HCT116 (cell line): ENCODE measurements at regions not wholly inside any gene's neighbourhood (a gene's known extent, or its start where the extent isn't known, plus 50 kb on each side); places are given as distances from the start of the nearest gene placed in this dataset.

Experiments used
- EGR1 ChIP-seq: IDR thresholded peaks from 2 replicates; pipeline ENCODE4 v1.6.1; 2012; ENCODE audit warnings: low read depth
- ELF1 ChIP-seq: IDR thresholded peaks from 2 replicates; pipeline ENCODE4 v1.6.1; 2012; ENCODE audit warnings: low read depth, borderline replicate concordance
- EZH2 ChIP-seq: fragments of 200-600 bp; sonication (generic); IDR thresholded peaks from 2 replicates; pipeline ENCODE4 v1.6.1; 2017; ENCODE audit warnings: antibody characterized with exemption, mixed run types
- EZH2phosphoT487 ChIP-seq: fragments of 200-600 bp; IDR thresholded peaks from 2 replicates; pipeline ENCODE4 v1.6.1; 2018; ENCODE audit warnings: antibody characterized with exemption, borderline replicate concordance
- POLR2A ChIP-seq: IDR thresholded peaks from 2 replicates; pipeline ENCODE4 v1.7.0; 2011; ENCODE audit warnings: borderline replicate concordance; ENCODE audit not compliant: insufficient read depth, insufficient read length; ENCODE audit errors: extremely low read depth
- SP1 ChIP-seq: IDR thresholded peaks from 2 replicates; pipeline ENCODE4 v1.6.1; 2012; ENCODE audit warnings: low read depth
- TF ChIP-seq, protein P1 (sequence below), 3 experiments: fragments of 200-600 bp in 1 of 3; sonication (generic) in 1 of 3; IDR thresholded peaks in 2 of 3; conservative IDR thresholded peaks in 1 of 3; 2 replicates each; pipeline ENCODE4 v1.5.1; 2012 to 2017; ENCODE audit warnings: low read depth in 2 of 3, low read length in 2 of 3, antibody characterized with exemption in 1 of 3, borderline replicate concordance in 1 of 3, control low read depth in 1 of 3, mild to moderate bottlenecking in 1 of 3, mixed read lengths in 1 of 3, mixed run types in 1 of 3, moderate library complexity in 1 of 3; ENCODE audit not compliant: insufficient read depth in 1 of 3
- TF ChIP-seq, protein P2 (sequence below): IDR thresholded peaks from 2 replicates; pipeline ENCODE4 v1.6.1; 2012
- TF ChIP-seq, protein P3 (sequence below): IDR thresholded peaks from 2 replicates; pipeline ENCODE4 v1.6.1; 2012; ENCODE audit warnings: low read depth

DNA sequence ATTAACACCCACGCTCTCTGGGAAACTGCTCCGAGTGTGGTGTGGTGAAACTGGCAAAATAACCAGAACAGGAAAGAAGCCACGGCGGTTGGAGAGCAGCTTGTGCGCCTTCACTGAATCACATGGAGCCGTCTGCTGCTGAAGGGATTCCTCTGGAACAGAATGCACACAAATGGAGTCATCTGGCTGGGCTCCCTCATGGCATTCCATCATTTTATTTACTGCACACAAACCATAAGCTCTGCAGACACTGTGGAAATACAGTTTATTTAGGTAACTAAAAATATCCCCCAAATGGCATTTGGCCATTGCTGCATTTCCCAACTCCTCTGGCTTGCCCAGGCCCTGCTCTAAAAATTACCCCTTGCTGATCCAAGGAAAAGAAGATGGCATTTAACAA lies 187.0 kb upstream of the S100G start:
- TF ChIP-seq EZH2: no peak
- no peak for TF ChIP-seq EZH2phosphoT487
- TF ChIP-seq, protein P1, sequence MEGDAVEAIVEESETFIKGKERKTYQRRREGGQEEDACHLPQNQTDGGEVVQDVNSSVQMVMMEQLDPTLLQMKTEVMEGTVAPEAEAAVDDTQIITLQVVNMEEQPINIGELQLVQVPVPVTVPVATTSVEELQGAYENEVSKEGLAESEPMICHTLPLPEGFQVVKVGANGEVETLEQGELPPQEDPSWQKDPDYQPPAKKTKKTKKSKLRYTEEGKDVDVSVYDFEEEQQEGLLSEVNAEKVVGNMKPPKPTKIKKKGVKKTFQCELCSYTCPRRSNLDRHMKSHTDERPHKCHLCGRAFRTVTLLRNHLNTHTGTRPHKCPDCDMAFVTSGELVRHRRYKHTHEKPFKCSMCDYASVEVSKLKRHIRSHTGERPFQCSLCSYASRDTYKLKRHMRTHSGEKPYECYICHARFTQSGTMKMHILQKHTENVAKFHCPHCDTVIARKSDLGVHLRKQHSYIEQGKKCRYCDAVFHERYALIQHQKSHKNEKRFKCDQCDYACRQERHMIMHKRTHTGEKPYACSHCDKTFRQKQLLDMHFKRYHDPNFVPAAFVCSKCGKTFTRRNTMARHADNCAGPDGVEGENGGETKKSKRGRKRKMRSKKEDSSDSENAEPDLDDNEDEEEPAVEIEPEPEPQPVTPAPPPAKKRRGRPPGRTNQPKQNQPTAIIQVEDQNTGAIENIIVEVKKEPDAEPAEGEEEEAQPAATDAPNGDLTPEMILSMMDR (IDR thresholded peaks at IDR 0.05 in 2 of 3, conservative IDR thresholded peaks at IDR 0.05 in 1 of 3; ENCODE audit: borderline replicate concordance in 1 of 3, insufficient read depth in 1 of 3, low read depth in 2 of 3, low read length in 2 of 3): no peak
- TF ChIP-seq, protein P2, sequence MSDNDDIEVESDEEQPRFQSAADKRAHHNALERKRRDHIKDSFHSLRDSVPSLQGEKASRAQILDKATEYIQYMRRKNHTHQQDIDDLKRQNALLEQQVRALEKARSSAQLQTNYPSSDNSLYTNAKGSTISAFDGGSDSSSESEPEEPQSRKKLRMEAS: no peak
- TF ChIP-seq, protein P3, sequence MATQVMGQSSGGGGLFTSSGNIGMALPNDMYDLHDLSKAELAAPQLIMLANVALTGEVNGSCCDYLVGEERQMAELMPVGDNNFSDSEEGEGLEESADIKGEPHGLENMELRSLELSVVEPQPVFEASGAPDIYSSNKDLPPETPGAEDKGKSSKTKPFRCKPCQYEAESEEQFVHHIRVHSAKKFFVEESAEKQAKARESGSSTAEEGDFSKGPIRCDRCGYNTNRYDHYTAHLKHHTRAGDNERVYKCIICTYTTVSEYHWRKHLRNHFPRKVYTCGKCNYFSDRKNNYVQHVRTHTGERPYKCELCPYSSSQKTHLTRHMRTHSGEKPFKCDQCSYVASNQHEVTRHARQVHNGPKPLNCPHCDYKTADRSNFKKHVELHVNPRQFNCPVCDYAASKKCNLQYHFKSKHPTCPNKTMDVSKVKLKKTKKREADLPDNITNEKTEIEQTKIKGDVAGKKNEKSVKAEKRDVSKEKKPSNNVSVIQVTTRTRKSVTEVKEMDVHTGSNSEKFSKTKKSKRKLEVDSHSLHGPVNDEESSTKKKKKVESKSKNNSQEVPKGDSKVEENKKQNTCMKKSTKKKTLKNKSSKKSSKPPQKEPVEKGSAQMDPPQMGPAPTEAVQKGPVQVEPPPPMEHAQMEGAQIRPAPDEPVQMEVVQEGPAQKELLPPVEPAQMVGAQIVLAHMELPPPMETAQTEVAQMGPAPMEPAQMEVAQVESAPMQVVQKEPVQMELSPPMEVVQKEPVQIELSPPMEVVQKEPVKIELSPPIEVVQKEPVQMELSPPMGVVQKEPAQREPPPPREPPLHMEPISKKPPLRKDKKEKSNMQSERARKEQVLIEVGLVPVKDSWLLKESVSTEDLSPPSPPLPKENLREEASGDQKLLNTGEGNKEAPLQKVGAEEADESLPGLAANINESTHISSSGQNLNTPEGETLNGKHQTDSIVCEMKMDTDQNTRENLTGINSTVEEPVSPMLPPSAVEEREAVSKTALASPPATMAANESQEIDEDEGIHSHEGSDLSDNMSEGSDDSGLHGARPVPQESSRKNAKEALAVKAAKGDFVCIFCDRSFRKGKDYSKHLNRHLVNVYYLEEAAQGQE: no peak
- TF ChIP-seq EGR1: no peak
- no peak for TF ChIP-seq POLR2A
- no peak for TF ChIP-seq SP1
- TF ChIP-seq ELF1: no peak
